GM18907 (cell line): ENCODE measurements at regions not wholly inside any gene's neighbourhood (a gene's known extent, or its start where the extent isn't known, plus 50 kb on each side); places are given as distances from the start of the nearest gene placed in this dataset.
"Not testable (repeated sequence)": the region's sequence is repeated elsewhere in the genome, so short reads cannot be mapped to it uniquely, and the experiment has no call there.

Experiments used
- ATAC-seq: cut with Tn5 transposase; IDR thresholded peaks from one replicate; pipeline ENCODE4 v1.9.1; 2021; ENCODE audit warnings: mild to moderate bottlenecking, moderate library complexity; ENCODE audit not compliant: unreplicated experiment

- no peak for ATAC-seq
Measured at GRCh38 chr14:83017296-83017695, 1483.6 kb upstream of the SEL1L start.

- no peak for ATAC-seq
Measured at GRCh38 chr14:83019744-83020414, 1486.2 kb upstream of the SEL1L start.

GRCh38 chr14:83021323-83021722 lies 1487.7 kb upstream of the SEL1L start:
- no peak for ATAC-seq

GRCh38 chr14:83023369-83023768 lies 1489.7 kb upstream of the SEL1L start:
- no peak for ATAC-seq

GRCh38 chr14:83041224-83041623 lies 1507.6 kb upstream of the SEL1L start:
- no peak for ATAC-seq

GRCh38 chr14:83042858-83043257 lies 1509.2 kb upstream of the SEL1L start:
- ATAC-seq: no peak

- no peak for ATAC-seq
Measured at GRCh38 chr14:83044001-83044400, 1510.3 kb upstream of the SEL1L start.

- no peak for ATAC-seq
Measured at GRCh38 chr14:83047059-83047830, 1513.6 kb upstream of the SEL1L start.

- no peak for ATAC-seq
Measured at GRCh38 chr14:83053022-83053710, 1519.5 kb upstream of the SEL1L start.

- ATAC-seq: no peak
Measured at GRCh38 chr14:83058068-83058467, 1524.4 kb upstream of the SEL1L start.

- ATAC-seq: no peak
Measured at GRCh38 chr14:83071888-83072501, 1538.3 kb upstream of the SEL1L start.

GRCh38 chr14:83085136-83085535 lies 1551.5 kb upstream of the SEL1L start:
- no peak for ATAC-seq

GRCh38 chr14:83085725-83086124 lies 1552.1 kb upstream of the SEL1L start:
- ATAC-seq: no peak

GRCh38 chr14:83091991-83092956 lies 1558.6 kb upstream of the SEL1L start:
- not testable (repeated sequence) for ATAC-seq

- no peak for ATAC-seq
Measured at GRCh38 chr14:83096092-83096491, 1562.4 kb upstream of the SEL1L start.

- no peak for ATAC-seq
Measured at GRCh38 chr14:83101846-83102245, 1568.2 kb upstream of the SEL1L start.

GRCh38 chr14:83118029-83118428 lies 1584.4 kb upstream of the SEL1L start:
- no peak for ATAC-seq

- ATAC-seq: no peak
Measured at GRCh38 chr14:83120187-83120586, 1586.5 kb upstream of the SEL1L start.

GRCh38 chr14:83126076-83126475 lies 1592.4 kb upstream of the SEL1L start:
- ATAC-seq: no peak

GRCh38 chr14:83128783-83129182 lies 1595.1 kb upstream of the SEL1L start:
- no peak for ATAC-seq
